T-cell (primary cell): ENCODE measurements at regions not wholly inside any gene's neighbourhood (a gene's known extent, or its start where the extent isn't known, plus 50 kb on each side); places are given as distances from the start of the nearest gene placed in this dataset.

Experiments used
- ATAC-seq, 4 experiments: fragments of 200-7000 bp in 3 of 4; fragments of 150-1000 bp in 1 of 4; cut with Tn5 transposase; replicated peaks in 1 of 4; 1 replicate in 3 of 4; 2 replicates in 1 of 4; pipeline ENCODE4 v1.10.0; 2021; ENCODE audit warnings: moderate library complexity in 3 of 4, mild to moderate bottlenecking in 2 of 4, moderate number of reproducible peaks in 1 of 4
- CTCF ChIA-PET, 2 donors: fragments of 300-600 bp; sonication (Branson Sonifier 250); formaldehyde crosslinking; loops; one replicate each; lab custom pipeline; 2022; ENCODE audit warnings: antibody characterized with exemption in 2 of 2; lab: Charles Lee
- POLR2A ChIA-PET, 2 donors: fragments of 300-600 bp; sonication (Branson Sonifier 250); formaldehyde crosslinking; loops; one replicate each; lab custom pipeline; 2022; ENCODE audit warnings: antibody characterized with exemption in 2 of 2; lab: Charles Lee
- DNase-seq, 35 experiments: peaks; one replicate each; pipeline versions ENCODE4 v3.0.0 to v3.0.0-alpha.2; 2013 to 2023
- H3K27ac ChIP-seq: one replicate; pipeline ENCODE4 v1.5.1; 2013; ENCODE audit warnings: low read length
- H3K27me3 ChIP-seq, 2 experiments: replicated peaks in 1 of 2; 1 replicate in 1 of 2; 2 replicates in 1 of 2; pipeline versions ENCODE4 v1.6.1 to v1.7.0; 2013; ENCODE audit warnings: low read length in 1 of 2, mixed read lengths in 1 of 2; ENCODE audit not compliant: control insufficient read depth in 2 of 2, insufficient read depth in 2 of 2; ENCODE audit errors: extremely low read depth in 1 of 2
- H3K36me3 ChIP-seq, 2 donors: 1 replicate in 1 of 2; 2 replicates in 1 of 2; pipeline versions ENCODE4 v1.6.1 to v1.7.0; 2013; ENCODE audit warnings: low read length in 1 of 2; ENCODE audit not compliant: control insufficient read depth in 2 of 2, insufficient read depth in 1 of 2; ENCODE audit errors: extremely low read depth in 1 of 2
- H3K4me1 ChIP-seq, 2 experiments: 1 replicate in 1 of 2; 2 replicates in 1 of 2; pipeline versions ENCODE4 v1.6.1 to v1.7.0; 2013; ENCODE audit warnings: low read length in 2 of 2, mixed read lengths in 1 of 2; ENCODE audit not compliant: insufficient read depth in 2 of 2, control insufficient read depth in 1 of 2; ENCODE audit errors: extremely low read depth in 1 of 2
- H3K4me3 ChIP-seq, 2 donors: 1 replicate in 1 of 2; 2 replicates in 1 of 2; pipeline versions ENCODE4 v1.5.1 to v1.7.0; 2013; ENCODE audit warnings: mild to moderate bottlenecking in 2 of 2, low read length in 1 of 2, moderate library complexity in 1 of 2; ENCODE audit not compliant: control insufficient read depth in 1 of 2; ENCODE audit errors: extremely low read depth in 1 of 2
- H3K9me3 ChIP-seq: 2 replicates; pipeline ENCODE4 v1.7.0; 2013
- H3K27ac Mint-ChIP-seq, 2 donors: one replicate each; pipeline ENCODE4 v1.8.0; 2020 to 2021; ENCODE audit warnings: mild to moderate bottlenecking in 2 of 2, mixed read lengths in 2 of 2
- H3K27me3 Mint-ChIP-seq, 2 donors: one replicate each; pipeline ENCODE4 v1.8.0; 2021 to 2022; ENCODE audit warnings: mixed read lengths in 2 of 2
- H3K36me3 Mint-ChIP-seq: one replicate; pipeline ENCODE4 v1.8.0; 2021; ENCODE audit warnings: mixed read lengths
- H3K4me1 Mint-ChIP-seq, 3 donors: one replicate each; pipeline ENCODE4 v1.8.0; 2020 to 2022; ENCODE audit warnings: mixed read lengths in 3 of 3, mild to moderate bottlenecking in 1 of 3
- H3K4me3 Mint-ChIP-seq, 3 donors: one replicate each; pipeline ENCODE4 v1.8.0; 2020 to 2022; ENCODE audit warnings: mild to moderate bottlenecking in 3 of 3, mixed read lengths in 3 of 3, moderate library complexity in 3 of 3
- H3K9me3 Mint-ChIP-seq, 3 donors: one replicate each; pipeline ENCODE4 v1.8.0; 2020 to 2022; ENCODE audit warnings: mixed read lengths in 3 of 3
- WGBS: methylation state at CpG from one replicate; pipeline ENCODE4 v1.1.5; 2013; ENCODE audit warnings: missing lambda C conversion rate; ENCODE audit not compliant: insufficient coverage; 5-methylcytosine and 5-hydroxymethylcytosine counted together

GRCh38 chr6:106800379-106800778 is 171.0 kb downstream of the QRSL1 start:
- no peaks in the 10 kb centered on the region for H3K36me3 Mint-ChIP-seq
- DNase-seq: no peak
- Histone ChIP-seq H3K36me3 (no peaks in the 10 kb centered on the region), H3K4me3 (no peak overlapping the region), H3K4me1 (peaks cover 0 to 2% of the 10 kb centered on the region in 2 experiments), H3K27ac (no peak overlapping the region), H3K27me3 (peaks cover 0 to 13% of the 10 kb centered on the region in 2 experiments), H3K9me3 (no peaks in the 10 kb centered on the region)
- CTCF ChIA-PET: no interaction called here
- H3K9me3 Mint-ChIP-seq: no peaks in the 10 kb centered on the region
- H3K4me1 Mint-ChIP-seq: peaks cover 0 to 5% (median 0%) of the 10 kb centered on the region in 3 donors
- no peak overlapping the region for H3K4me3 Mint-ChIP-seq
- POLR2A ChIA-PET: no interaction called here
- no peak overlapping the region for H3K27ac Mint-ChIP-seq
- 84% methylated on average over 4 of the region's 5 CpGs for WGBS
- no peak for ATAC-seq
- H3K27me3 Mint-ChIP-seq: peaks cover 10 to 24% of the 10 kb centered on the region in 2 donors

GRCh38 chr6:106799031-106799894 is 169.9 kb downstream of the QRSL1 start:
- ATAC-seq: no peak
- Mint-ChIP-seq H3K9me3 (no peaks in the 10 kb centered on the region), H3K27ac (no peak overlapping the region), H3K4me1 (peaks cover 0 to 5% (median 0%) of the 10 kb centered on the region in 3 donors), H3K27me3 (peaks cover 13 to 25% of the 10 kb centered on the region in 2 donors), H3K4me3 (no peak overlapping the region), H3K36me3 (no peaks in the 10 kb centered on the region)
- peaks cover 0 to 2% of the 10 kb centered on the region in 2 experiments for H3K4me1 ChIP-seq
- H3K36me3 ChIP-seq: no peaks in the 10 kb centered on the region
- DNase-seq: no peak
- ChIA-PET CTCF (no interaction called here), POLR2A (no interaction called here)
- no peaks in the 10 kb centered on the region for H3K9me3 ChIP-seq
- no peak overlapping the region for H3K4me3 ChIP-seq
- peaks cover 0 to 13% of the 10 kb centered on the region in 2 experiments for H3K27me3 ChIP-seq
- no peak overlapping the region for H3K27ac ChIP-seq
- WGBS: 0% methylated on average over 1 of the region's 8 CpGs

- Mint-ChIP-seq H3K27ac (no peak overlapping the region), H3K27me3 (peaks cover 22 to 34% of the 10 kb centered on the region in 2 donors), H3K9me3 (no peaks in the 10 kb centered on the region), H3K4me3 (no peak overlapping the region), H3K4me1 (peaks cover 0 to 5% (median 0%) of the 10 kb centered on the region in 3 donors), H3K36me3 (no peaks in the 10 kb centered on the region)
- no peak overlapping the region for H3K4me3 ChIP-seq
- CTCF ChIA-PET: no interaction called here
- peaks cover 0 to 13% of the 10 kb centered on the region in 2 experiments for H3K27me3 ChIP-seq
- peaks cover 0 to 2% of the 10 kb centered on the region in 2 experiments for H3K4me1 ChIP-seq
- no peaks in the 10 kb centered on the region for H3K9me3 ChIP-seq
- DNase-seq (no peak), ATAC-seq (no peak)
- H3K27ac ChIP-seq: no peak overlapping the region
- POLR2A ChIA-PET: no interaction called here
- WGBS: no CpG with 5 or more reads among the region's 2 CpGs
- H3K36me3 ChIP-seq: no peaks in the 10 kb centered on the region
Measured at GRCh38 chr6:106797186-106797585, 167.8 kb downstream of the QRSL1 start.

- DNase-seq (no peak), ATAC-seq (no peak)
- peaks cover 0 to 2% of the 10 kb centered on the region in 2 experiments for H3K4me1 ChIP-seq
- no peak overlapping the region for H3K4me3 ChIP-seq
- no peaks in the 10 kb centered on the region for H3K36me3 ChIP-seq
- Mint-ChIP-seq H3K27ac (no peak overlapping the region), H3K9me3 (no peaks in the 10 kb centered on the region), H3K27me3 (peaks cover 22 to 32% of the 10 kb centered on the region in 2 donors), H3K4me3 (no peak overlapping the region), H3K36me3 (no peaks in the 10 kb centered on the region), H3K4me1 (peaks cover 0 to 5% (median 0%) of the 10 kb centered on the region in 3 donors)
- ChIA-PET POLR2A (no interaction called here), CTCF (no interaction called here)
- no peaks in the 10 kb centered on the region for H3K9me3 ChIP-seq
- no CpG with 5 or more reads among the region's 1 CpG for WGBS
- H3K27ac ChIP-seq: no peak overlapping the region
- peaks cover 0 to 9% of the 10 kb centered on the region in 2 experiments for H3K27me3 ChIP-seq
Measured at GRCh38 chr6:106796781-106797180, 167.4 kb downstream of the QRSL1 start.

- CTCF ChIA-PET: no interaction called here
- Mint-ChIP-seq H3K4me3 (no peak overlapping the region), H3K27ac (no peak overlapping the region), H3K27me3 (peaks cover 12 to 25% of the 10 kb centered on the region in 2 donors), H3K9me3 (no peaks in the 10 kb centered on the region), H3K4me1 (peaks cover 0 to 3% (median 0%) of the 10 kb centered on the region in 3 donors), H3K36me3 (no peaks in the 10 kb centered on the region)
- no CpG with 5 or more reads among the region's 2 CpGs for WGBS
- no peak overlapping the region for H3K27ac ChIP-seq
- H3K4me1 ChIP-seq: no peaks in the 10 kb centered on the region
- DNase-seq: no peak
- H3K4me3 ChIP-seq: no peak overlapping the region
- ATAC-seq: no peak
- H3K36me3 ChIP-seq: no peaks in the 10 kb centered on the region
- POLR2A ChIA-PET: no interaction called here
- H3K9me3 ChIP-seq: no peaks in the 10 kb centered on the region
- peaks cover 0 to 3% of the 10 kb centered on the region in 2 experiments for H3K27me3 ChIP-seq
Measured at GRCh38 chr6:106794129-106794528, 164.8 kb downstream of the QRSL1 start.

- H3K4me1 ChIP-seq: no peaks in the 10 kb centered on the region
- Mint-ChIP-seq H3K27me3 (peaks cover 10 to 25% of the 10 kb centered on the region in 2 donors), H3K36me3 (no peaks in the 10 kb centered on the region), H3K9me3 (no peaks in the 10 kb centered on the region), H3K4me3 (no peak overlapping the region), H3K4me1 (no peaks in the 10 kb centered on the region), H3K27ac (no peak overlapping the region)
- ATAC-seq (no peak), DNase-seq (no peak)
- 71% methylated on average over 2 of the region's 7 CpGs for WGBS
- no peaks in the 10 kb centered on the region for H3K9me3 ChIP-seq
- H3K27ac ChIP-seq: no peak overlapping the region
- H3K27me3 ChIP-seq: peaks cover 0 to 3% of the 10 kb centered on the region in 2 experiments
- CTCF ChIA-PET: no interaction called here
- H3K36me3 ChIP-seq: no peaks in the 10 kb centered on the region
- H3K4me3 ChIP-seq: no peak overlapping the region
- POLR2A ChIA-PET: no interaction called here
Measured at GRCh38 chr6:106792536-106793236, 163.3 kb downstream of the QRSL1 start.
